Natural killer cell (primary cell): ENCODE measurements at regions not wholly inside any gene's neighbourhood (a gene's known extent, or its start where the extent isn't known, plus 50 kb on each side); places are given as distances from the start of the nearest gene placed in this dataset.

Experiments used
- ATAC-seq, 3 donors: fragments of 150-1000 bp in 2 of 3; fragments of 200-7000 bp in 1 of 3; cut with Tn5 transposase; 1 replicate in 1 of 3; 2 replicates in 2 of 3; pipeline ENCODE4 v1.10.0; 2021; ENCODE audit warnings: mild to moderate bottlenecking in 2 of 3, moderate library complexity in 2 of 3
- DNase-seq, 2 donors: peaks; one replicate each; pipeline versions ENCODE4 v3.0.0 to v3.0.0-alpha.2; 2013 to 2021; ENCODE audit warnings: mixed read lengths in 1 of 2
- H3K27ac ChIP-seq: one replicate; pipeline ENCODE4 v1.5.1; 2013; ENCODE audit warnings: mild to moderate bottlenecking, low read length
- H3K27me3 ChIP-seq: one replicate; pipeline ENCODE4 v1.6.1; 2013; ENCODE audit warnings: low read length; ENCODE audit not compliant: control insufficient read depth, insufficient read depth
- H3K36me3 ChIP-seq: one replicate; pipeline ENCODE4 v1.6.1; 2013; ENCODE audit warnings: low read length; ENCODE audit not compliant: control insufficient read depth, insufficient read depth
- H3K4me1 ChIP-seq: one replicate; pipeline ENCODE4 v1.6.1; 2013; ENCODE audit warnings: low read length; ENCODE audit not compliant: control insufficient read depth, insufficient read depth
- H3K4me3 ChIP-seq: one replicate; pipeline ENCODE4 v1.5.1; 2013; ENCODE audit warnings: low read length
- H3K9me3 ChIP-seq: one replicate; pipeline ENCODE4 v1.6.1; 2013; ENCODE audit warnings: low read length; ENCODE audit not compliant: control insufficient read depth, insufficient read depth
- H3K27ac Mint-ChIP-seq, 2 donors: one replicate each; pipeline ENCODE4 v1.8.0; 2022; ENCODE audit warnings: mild to moderate bottlenecking in 2 of 2, mixed read lengths in 2 of 2, moderate library complexity in 1 of 2
- H3K27me3 Mint-ChIP-seq, 2 donors: one replicate each; pipeline ENCODE4 v1.8.0; 2022; ENCODE audit warnings: low read depth in 2 of 2, mixed read lengths in 2 of 2
- H3K36me3 Mint-ChIP-seq: one replicate; pipeline ENCODE4 v1.8.0; 2022; ENCODE audit warnings: mixed read lengths
- H3K4me1 Mint-ChIP-seq, 2 donors: one replicate each; pipeline ENCODE4 v1.8.0; 2022; ENCODE audit warnings: mixed read lengths in 2 of 2
- H3K4me3 Mint-ChIP-seq: one replicate; pipeline ENCODE4 v1.8.0; 2022; ENCODE audit warnings: mild to moderate bottlenecking, moderate library complexity, mixed read lengths
- H3K9me3 Mint-ChIP-seq, 2 donors: one replicate each; pipeline ENCODE4 v1.8.0; 2022; ENCODE audit warnings: mixed read lengths in 2 of 2
- CTCF ChIP-seq: fragments of 200-600 bp; IDR thresholded peaks from one replicate; pipeline ENCODE4 v1.8.0; 2022; ENCODE audit warnings: antibody characterized with exemption
- WGBS: methylation state at CpG from one replicate; pipeline ENCODE4 v1.1.7; 2013; ENCODE audit warnings: missing lambda C conversion rate; ENCODE audit not compliant: insufficient coverage; 5-methylcytosine and 5-hydroxymethylcytosine counted together
- intact Hi-C: fragments of 100-400 bp; cut with micrococcal nuclease; formaldehyde crosslinking; loops from one replicate; pipeline ENCODE4 v1.14.2; 2022

GRCh38 chr3:145939431-145939830 is 221.6 kb downstream of the PLOD2 start:
- H3K36me3 ChIP-seq, result no peaks in the 10 kb centered on the region
- WGBS, result 97% methylated on average over 1 of the region's 2 CpGs
- Mint-ChIP-seq H3K9me3 (peaks cover 2 to 8% of the 10 kb centered on the region in 2 donors), H3K4me1 (no peaks in the 10 kb centered on the region), H3K4me3 (no peak overlapping the region), H3K27ac (no peak overlapping the region), H3K36me3 (no peaks in the 10 kb centered on the region), H3K27me3 (no peaks in the 10 kb centered on the region)
- no peaks in the 10 kb centered on the region for H3K4me1 ChIP-seq
- intact Hi-C loops, result no loop called here
- no peaks in the 10 kb centered on the region for H3K27me3 ChIP-seq
- TF ChIP-seq CTCF, result no peak
- no peak for ATAC-seq
- no peak for DNase-seq
- H3K9me3 ChIP-seq, result peaks cover 6% of the 10 kb centered on the region
- no peak overlapping the region for H3K4me3 ChIP-seq
- no peak overlapping the region for H3K27ac ChIP-seq

- Mint-ChIP-seq H3K27ac (no peak overlapping the region), H3K27me3 (no peaks in the 10 kb centered on the region), H3K4me1 (no peaks in the 10 kb centered on the region), H3K9me3 (peaks cover 5 to 12% of the 10 kb centered on the region in 2 donors), H3K4me3 (no peak overlapping the region), H3K36me3 (no peaks in the 10 kb centered on the region)
- DNase-seq, result no peak
- Histone ChIP-seq H3K4me1 (no peaks in the 10 kb centered on the region), H3K27ac (no peak overlapping the region), H3K36me3 (no peaks in the 10 kb centered on the region), H3K4me3 (no peak overlapping the region), H3K27me3 (no peaks in the 10 kb centered on the region), H3K9me3 (no peaks in the 10 kb centered on the region)
- intact Hi-C loops, result no loop called here
- WGBS, result 63% methylated on average over 1 of the region's 1 CpG
- no peak for TF ChIP-seq CTCF
- ATAC-seq, result no peak
Measured at GRCh38 chr3:145942052-145942451, 218.9 kb downstream of the PLOD2 start.

- Histone ChIP-seq H3K27me3 (no peaks in the 10 kb centered on the region), H3K4me1 (no peaks in the 10 kb centered on the region), H3K9me3 (no peaks in the 10 kb centered on the region), H3K4me3 (no peak overlapping the region), H3K36me3 (no peaks in the 10 kb centered on the region), H3K27ac (no peak overlapping the region)
- Mint-ChIP-seq H3K4me3 (no peak overlapping the region), H3K9me3 (peaks cover 11 to 13% of the 10 kb centered on the region in 2 donors), H3K4me1 (no peaks in the 10 kb centered on the region), H3K27ac (no peak overlapping the region), H3K36me3 (no peaks in the 10 kb centered on the region), H3K27me3 (no peaks in the 10 kb centered on the region)
- DNase-seq, result no peak
- no peak for TF ChIP-seq CTCF
- no peak for ATAC-seq
- intact Hi-C loops, result no loop called here
- WGBS, result 69% methylated on average over 2 of the region's 2 CpGs
Measured at GRCh38 chr3:145943952-145944351, 217.0 kb downstream of the PLOD2 start.

- H3K27ac Mint-ChIP-seq, result no peak overlapping the region
- H3K9me3 Mint-ChIP-seq, result peaks cover 9 to 11% of the 10 kb centered on the region in 2 donors
- H3K4me1 Mint-ChIP-seq, result no peaks in the 10 kb centered on the region
- DNase-seq (no peak), ATAC-seq (no peak)
- no peaks in the 10 kb centered on the region for H3K36me3 ChIP-seq
- no peak overlapping the region for H3K4me3 Mint-ChIP-seq
- H3K27ac ChIP-seq, result no peak overlapping the region
- no peak for TF ChIP-seq CTCF
- H3K36me3 Mint-ChIP-seq, result no peaks in the 10 kb centered on the region
- intact Hi-C loops, result no loop called here
- no peaks in the 10 kb centered on the region for H3K9me3 ChIP-seq
- WGBS, result 58% methylated on average over 2 of the region's 2 CpGs
- no peak overlapping the region for H3K4me3 ChIP-seq
- no peaks in the 10 kb centered on the region for H3K27me3 ChIP-seq
- H3K4me1 ChIP-seq, result no peaks in the 10 kb centered on the region
- no peaks in the 10 kb centered on the region for H3K27me3 Mint-ChIP-seq
Measured at GRCh38 chr3:145951441-145951840, 209.5 kb downstream of the PLOD2 start.
